HG02943 (cell line): ENCODE measurements at regions not wholly inside any gene's neighbourhood (a gene's known extent, or its start where the extent isn't known, plus 50 kb on each side); places are given as distances from the start of the nearest gene placed in this dataset.
"Not testable (repeated sequence)": the region's sequence is repeated elsewhere in the genome, so short reads cannot be mapped to it uniquely, and the experiment has no call there.

Experiments used
- ATAC-seq: cut with Tn5 transposase; IDR thresholded peaks from one replicate; pipeline ENCODE4 v1.9.1; 2021; ENCODE audit warnings: mild to moderate bottlenecking, low read depth, moderate library complexity; ENCODE audit not compliant: unreplicated experiment

DNA sequence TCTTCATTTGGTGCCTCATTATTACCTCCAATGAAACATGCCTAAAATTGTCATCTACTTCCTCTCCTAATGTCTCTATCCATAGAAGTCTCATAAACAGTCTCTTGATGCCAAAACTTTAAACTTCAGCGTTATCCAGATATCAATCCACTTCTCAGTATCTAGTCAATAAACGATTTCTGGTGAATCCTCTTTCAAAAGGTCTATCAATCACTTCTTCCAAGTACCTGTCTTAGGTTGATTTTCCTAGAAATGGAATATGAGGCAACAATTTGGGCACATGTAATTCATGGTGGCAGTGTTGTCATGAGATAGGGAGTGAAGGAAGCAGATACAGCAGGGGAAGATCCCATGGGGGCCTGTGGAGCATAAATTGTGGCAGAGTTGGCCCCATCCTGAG is 348.5 kb upstream of the POU1F1 start:
- no peak for ATAC-seq

DNA sequence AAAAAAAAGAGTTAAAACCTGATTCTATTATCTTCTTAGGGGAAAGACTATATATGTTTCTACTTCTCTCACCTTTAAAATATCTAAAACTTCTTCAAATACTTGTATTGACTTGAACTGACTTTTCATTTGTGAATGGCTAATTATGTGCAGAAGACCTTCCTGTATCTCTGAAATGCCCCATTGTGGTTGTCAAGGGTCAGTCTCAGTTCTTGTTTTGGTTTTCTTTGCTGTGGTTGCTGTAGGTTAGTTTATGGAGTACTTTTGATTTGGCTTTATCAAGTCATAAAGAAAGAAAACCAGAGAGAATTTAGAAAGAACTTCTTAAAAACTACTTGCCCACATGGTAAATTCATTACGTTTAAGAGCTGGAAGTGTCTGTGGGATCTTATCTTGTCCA is 345.3 kb upstream of the POU1F1 start:
- ATAC-seq = no peak

DNA sequence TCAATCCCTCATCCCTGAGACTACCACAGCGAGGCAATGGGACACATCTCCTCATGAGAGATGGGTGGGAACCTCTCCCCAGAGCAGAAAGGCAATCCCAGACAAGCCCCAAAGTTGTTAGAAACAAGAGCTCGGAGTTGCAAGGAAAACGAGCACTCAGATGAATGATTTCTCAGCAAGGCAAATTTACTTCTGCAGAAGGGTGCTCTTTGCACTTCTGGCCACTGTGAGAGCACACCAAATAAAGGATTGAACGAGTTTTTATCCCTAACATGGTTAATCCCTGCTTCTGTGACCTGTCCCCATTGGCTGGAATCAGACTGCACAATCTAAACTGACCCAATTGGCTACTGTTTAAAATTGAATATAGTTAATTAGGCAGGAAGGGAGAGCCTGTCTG is 339.1 kb upstream of the POU1F1 start:
- no peak for ATAC-seq

DNA sequence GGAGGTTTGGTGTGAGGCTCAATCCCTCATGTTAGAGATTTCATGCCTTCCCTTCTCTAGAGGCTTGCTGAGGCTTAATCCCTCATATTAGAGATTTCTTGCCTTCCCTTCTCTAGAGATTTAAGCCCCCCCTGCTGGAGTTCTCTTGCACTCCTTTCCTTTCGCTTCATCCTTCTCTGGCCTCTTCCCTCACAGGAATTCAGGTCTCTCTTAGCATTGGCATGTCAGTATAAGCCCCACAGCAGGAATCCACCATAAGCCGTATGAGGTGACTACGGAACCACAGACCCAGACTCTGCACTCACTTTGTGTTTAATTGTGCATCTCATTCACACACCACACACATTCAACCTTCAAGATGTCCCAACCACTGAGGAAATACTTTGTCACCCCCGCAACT is 338.6 kb upstream of the POU1F1 start:
- ATAC-seq = no peak

DNA sequence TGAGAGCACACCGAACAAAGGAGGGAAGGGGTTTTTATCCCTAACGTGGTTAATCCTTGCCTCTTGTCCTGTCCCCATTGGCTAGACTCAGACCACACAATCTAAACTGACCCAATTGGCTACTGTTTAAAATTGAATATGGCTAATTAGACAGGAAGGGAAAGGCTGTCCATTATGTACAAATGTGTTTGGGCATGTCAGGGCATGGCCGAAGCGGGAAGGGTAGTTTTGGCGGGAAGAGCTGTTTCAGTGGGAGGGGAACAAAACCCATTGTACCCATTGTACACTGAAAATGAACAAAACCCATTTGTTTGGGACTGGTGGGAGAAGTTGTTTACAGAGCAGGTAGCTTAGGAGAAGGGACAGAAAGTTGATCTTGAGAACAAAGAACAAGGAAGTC is 330.9 kb upstream of the POU1F1 start:
- ATAC-seq = no peak

DNA sequence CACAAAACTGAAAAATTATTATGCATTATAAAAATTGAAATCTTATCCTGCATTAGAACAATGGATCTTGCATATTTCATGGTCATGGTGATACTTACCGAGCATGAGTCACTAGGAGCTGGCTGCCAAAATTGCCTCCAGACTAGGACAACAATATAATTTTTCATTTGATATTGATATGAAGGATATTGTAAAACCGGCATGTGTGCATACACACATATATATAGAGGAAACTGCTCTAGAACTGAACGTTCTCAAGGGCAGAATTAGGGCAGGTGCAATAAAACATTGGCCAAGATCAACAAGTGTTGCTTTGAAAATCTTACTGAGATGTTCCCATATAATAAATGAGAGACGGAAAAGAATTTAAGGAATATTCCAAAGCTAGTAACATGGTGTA is 319.4 kb upstream of the POU1F1 start:
- no peak for ATAC-seq

DNA sequence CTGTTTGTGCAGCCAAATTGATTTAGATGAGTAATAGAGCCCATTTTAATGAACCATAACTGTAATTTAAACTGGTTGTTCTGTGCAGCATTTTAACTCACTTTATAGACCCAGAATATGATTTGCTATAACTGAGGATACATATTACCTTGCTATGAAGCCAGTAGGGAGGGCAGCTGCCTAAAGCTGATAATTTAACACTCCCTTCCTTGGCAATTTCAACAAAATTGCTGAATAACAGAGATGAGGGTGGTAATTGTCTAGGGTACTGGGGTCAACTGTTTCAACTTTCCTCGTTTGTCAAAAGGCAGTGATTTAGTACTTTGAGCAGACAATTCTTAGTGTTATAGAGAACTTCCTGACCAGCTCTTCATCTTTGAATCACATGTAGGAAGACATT is 304.9 kb upstream of the POU1F1 start:
- ATAC-seq = no peak

DNA sequence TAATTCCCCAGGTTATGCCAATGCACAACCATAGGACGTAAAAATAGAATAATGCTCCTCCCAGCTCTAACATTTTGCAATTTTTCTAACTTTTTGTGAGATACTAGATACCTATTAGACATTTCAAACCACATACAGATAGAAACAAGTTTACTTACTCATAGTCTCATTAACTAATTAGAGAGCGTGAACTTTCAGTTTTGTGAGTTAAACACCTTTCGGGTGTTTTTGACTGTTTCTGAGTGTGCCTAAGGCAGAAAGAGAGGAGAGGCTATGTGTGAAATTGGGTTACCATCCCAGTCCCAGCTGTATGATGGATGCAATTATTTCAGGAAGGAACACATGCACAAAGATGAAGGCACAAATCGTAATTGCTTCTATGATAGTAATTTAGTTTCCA is 300.4 kb upstream of the POU1F1 start:
- ATAC-seq = no peak

DNA sequence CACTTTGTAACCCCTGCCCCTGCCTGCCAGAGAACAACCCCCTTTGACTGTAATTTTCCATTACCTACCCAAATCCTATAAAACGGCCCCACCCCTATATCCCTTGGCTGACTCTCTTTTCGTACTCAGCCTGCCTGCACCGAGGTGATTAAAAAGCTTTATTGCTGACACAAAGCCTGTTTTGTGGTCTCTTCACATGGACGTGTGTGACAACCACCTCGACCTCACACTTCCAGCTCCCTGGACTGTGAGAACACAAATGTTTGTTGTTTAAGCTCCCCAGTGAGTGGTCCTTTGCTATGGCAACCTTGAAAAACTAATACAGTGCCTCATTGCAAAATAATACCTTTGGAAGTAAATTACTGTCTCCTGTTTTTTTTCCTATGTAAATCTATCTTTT is 299.2 kb upstream of the POU1F1 start:
- ATAC-seq = no peak

DNA sequence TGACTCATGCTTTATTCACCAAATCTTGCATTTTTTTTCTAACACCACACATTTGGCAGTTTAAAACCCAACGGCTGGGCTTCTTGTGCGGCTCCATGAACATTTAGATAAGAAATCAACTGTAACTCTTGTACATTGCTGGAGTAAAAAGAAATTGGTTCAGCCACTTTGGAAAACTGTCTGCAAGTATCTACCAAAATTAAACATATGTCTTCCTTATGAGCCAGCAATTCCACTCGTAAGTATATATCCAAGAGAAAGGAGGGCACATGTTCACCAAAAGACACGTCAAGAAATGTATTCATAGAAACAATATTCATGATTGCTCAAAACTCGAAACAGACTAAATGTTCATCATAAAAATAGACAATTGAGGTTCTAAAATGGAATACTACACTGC is 291.9 kb upstream of the POU1F1 start:
- ATAC-seq = no peak

DNA sequence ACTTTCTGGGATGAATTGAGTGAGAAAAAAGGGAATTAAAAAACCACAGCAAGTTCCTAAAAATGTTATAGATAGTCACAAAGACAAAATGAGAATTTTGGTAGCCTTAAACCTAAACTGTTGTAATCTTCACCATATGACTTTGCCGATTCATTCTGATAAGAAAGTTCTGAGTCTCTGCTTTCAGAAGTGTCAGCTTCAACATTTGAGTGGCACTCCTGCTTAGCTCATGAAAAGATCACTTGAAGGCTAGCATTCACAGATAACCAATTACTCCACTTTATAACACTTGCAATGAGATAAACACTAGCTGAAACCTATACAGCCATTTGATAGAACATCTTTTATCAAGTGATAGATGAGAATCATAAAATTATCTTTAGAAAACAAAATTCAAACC is 288.1 kb upstream of the POU1F1 start:
- ATAC-seq = no peak

DNA sequence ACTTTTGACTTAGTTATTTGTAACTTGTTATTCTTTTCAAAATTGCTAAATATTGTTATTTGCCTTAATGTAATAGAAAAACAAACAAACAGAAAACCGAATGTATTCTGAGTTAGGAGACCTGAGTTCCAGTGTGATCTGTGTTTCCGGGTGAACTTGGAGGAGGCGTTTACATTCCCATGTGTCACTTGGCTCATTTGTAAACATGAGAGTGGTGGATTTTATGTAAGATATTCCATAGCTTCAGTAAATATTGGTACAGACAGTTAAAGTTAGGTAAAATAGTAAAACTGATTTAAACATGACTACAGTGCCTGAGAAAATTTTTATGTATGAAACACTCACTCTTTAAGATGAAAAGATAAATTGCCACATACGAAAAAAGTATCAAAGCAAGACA is 287.3 kb upstream of the POU1F1 start:
- no peak for ATAC-seq

DNA sequence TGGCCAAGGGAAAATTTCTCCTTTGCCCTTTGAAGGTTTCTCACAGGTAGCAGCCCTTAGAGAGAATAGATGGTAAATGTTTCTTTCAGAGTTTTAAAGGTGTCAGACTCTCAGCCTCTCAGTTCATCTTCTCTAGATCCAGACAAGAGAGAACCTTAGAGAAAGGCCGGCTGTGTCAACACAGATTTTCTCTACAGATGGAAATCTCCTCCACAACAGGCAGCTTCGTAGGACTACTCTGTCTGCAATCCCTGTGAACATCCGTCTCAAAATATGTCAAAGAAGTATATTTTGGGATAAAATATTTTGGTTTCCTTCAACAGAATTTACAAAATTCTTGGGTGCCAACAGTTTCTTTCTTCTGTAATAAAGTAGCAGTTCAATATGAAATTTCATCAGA is 282.1 kb upstream of the POU1F1 start:
- ATAC-seq = no peak

DNA sequence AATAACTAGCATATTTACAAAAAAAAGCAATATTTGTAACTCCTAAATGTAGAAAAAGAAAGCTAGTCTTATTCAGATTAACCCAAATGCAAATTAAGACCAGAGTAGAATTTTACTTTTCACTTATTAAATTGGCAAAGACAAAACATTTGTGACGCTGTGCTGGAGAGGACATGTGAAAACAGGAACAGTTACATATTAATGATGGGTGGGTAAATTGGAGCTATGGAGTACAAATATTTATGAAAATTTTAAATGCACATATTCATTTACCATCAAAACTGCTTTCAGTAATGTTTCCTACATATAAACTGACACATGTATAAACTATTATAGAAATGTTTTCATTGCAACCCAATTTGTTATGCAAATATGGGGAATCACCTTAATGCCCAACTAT is 278.9 kb upstream of the POU1F1 start:
- ATAC-seq = no peak

DNA sequence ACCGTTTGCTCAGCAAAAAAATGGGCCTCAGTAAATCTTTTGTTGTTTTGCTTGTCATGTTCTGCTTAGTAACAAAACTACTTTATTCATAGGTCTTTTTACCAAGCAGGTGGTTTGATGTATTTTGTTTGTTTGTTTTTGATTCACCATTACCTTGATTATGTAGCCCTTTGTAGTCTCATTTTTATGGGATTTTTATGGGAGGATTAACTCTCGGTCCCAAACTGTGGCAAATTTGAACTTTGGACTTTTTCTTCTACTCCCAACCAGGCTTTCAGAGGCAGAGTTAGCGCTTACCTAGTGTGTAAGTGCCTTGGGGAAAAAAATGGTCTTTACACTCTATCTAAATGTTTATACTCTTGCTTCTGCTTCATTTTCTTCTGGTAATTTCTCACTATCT is 276.7 kb upstream of the POU1F1 start:
- no peak for ATAC-seq

DNA sequence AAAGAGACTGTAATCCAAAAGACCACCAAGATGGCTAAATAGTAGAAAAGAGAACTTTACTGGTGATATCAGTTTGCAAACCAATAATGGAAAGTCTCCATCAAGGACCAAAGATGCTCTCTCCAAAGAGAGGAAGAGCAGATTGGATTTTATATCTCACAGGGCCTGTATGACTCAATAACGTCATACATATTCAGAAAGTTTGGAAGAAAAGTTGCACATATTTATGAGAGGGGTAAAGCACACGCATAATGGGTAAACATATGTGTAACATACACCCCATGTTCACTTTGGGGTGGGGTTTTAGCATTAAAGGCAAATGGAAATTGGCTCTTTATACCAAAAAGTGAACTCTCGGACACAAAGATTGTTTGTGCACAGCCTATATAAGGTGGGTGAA is 274.5 kb upstream of the POU1F1 start:
- ATAC-seq = no peak

DNA sequence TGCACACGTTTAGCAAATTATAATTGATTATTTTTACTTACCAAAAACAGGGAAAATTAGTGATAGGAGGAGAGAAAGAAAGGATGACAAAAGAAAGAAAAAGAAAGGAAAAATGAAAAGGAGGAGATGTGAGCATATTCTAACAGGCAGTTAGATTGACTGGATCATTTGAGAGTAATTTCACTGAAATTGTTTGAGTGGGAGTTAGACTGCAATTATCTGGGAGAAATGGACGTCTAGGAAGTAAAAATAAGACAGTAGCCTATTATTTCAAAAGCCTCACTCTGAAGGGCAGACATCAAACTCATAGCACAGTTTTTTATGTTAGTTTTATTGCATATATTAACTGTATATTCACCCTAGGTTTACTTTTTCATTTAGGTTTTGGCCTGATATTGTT is 272.8 kb upstream of the POU1F1 start:
- ATAC-seq = no peak

DNA sequence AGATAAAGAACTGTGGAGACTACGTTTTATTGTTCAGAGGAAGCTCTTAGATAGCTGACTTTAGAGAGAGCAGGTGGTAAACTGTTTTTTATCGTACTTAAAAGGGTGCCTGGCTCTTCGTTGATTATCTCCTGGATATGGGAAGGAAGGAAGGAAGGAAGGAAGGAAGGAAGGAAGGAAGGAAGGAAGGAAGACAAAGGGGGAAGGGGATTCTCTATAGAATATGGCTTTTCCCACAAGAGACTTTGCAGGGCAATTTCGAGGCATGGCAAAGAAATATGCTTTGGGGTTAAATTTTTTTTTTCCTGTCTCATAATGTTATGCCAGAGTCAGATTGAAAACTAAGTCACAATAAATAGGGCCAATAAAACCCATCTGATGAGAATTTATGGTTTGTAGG is 271.9 kb upstream of the POU1F1 start:
- ATAC-seq = no peak

DNA sequence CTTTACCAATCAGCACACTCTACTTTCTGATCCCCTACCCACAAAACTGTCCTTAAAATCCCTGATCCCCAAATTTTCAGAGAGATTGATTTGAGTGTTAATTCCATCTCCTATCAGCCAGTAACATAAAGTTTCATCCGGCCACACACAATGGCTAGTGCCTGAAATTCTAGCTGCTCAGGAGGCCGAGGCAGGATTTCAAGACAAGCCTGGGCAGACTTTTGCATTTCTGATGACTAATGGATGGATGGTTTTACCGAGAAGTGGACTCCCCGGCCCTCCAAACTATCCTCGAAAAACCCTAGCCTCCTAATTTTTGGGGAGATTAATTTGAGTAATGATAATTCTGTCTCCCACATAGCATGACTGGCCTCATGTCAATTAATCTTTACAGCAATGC is 269.8 kb upstream of the POU1F1 start:
- no peak for ATAC-seq

DNA sequence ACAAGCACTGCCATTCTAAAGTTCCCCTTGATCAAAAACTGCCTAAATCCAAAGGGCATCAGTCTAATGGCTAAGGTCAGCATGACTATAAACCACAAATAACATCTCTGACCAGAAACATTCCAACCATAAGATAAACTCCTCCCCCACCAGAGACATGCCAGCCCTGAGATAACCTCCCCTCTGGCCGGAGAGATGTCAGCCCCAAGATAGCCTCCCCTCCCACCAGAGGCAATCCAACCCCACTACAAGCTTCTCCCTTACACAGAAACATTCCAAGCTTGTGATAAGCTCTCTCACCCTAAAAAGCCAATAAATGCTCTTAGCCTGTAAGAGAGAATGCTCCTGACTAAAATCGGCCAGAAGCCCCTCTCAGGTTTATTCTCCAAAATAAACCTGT is 267.0 kb upstream of the POU1F1 start:
- ATAC-seq = not testable (repeated sequence)

DNA sequence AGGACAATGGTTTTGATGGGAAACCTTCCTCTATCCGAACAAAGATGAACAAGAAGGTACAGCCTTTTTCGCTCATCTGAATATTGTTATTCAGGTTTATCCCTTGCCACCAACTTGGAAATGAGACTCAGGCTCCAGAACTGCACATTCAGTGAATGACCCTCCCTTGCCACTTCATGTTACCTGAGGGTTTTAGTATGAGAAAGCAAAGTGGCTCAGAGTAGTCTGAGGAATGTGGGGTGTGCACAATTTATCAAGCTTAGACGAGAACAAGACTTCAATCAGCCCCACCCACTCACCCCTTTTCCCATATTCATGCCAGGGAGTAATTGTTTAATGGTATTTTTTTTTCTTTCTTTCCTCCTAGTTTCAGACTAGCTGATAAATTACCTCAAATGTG is 265.3 kb upstream of the POU1F1 start:
- ATAC-seq = no peak

DNA sequence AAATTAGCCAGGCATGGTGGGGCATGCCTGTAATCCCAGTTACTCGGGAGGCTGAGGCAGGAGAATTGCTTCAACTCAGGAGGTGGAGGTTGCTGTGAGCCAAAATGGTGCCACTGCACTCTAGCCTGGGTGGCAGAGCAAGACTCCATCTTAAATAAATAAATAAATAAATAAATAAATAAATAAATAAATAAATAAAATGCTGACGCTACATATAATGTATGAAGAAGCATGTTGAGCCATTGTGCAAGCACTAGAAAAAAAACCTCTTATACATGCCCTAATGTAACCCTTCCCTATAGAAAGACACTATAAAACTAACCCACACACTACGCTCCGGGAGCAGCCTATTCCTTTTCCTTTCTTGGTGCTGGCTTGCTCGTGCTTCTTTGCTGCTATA is 262.3 kb upstream of the POU1F1 start:
- not testable (repeated sequence) for ATAC-seq

DNA sequence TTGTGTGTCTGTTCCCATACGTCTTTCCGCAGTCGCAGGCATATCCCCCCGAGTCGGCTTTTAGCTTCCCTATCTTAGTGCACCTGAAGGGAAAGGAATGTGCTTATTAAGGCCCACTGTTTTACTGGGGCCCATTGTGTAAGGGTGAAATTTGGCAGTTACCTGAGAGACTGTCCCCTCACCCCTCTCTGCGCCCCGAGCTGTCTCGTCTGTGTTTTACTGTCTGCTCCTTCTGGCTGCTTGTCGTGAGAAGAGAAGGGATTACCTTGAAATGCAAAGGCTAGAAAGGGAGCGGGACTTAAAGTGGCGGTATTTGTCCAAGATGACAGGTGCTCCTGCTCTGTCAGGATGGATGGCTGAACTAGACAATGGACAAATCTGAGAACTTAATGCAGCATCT is 233.0 kb upstream of the POU1F1 start:
- no peak for ATAC-seq

DNA sequence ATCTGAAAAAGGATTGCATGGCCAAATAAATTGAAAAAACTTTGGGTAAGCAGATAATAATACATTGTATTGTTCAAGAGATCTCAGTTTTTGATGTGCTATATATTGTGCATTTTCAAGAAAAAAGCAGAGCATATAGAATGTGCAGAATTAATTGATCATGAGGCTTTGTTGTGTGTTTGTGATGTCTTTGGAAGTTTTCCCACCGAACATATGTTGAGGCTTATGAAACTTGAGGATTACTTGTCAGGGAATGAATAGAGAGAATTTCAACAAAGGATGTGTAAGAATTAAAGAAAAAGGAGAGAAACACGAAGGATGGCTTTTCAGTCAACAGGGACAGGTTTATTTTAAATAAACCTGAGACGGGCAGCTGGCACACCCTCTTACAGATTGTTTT is 232.5 kb upstream of the POU1F1 start:
- ATAC-seq = no peak
